B cell (primary cell): ENCODE measurements at regions not wholly inside any gene's neighbourhood (a gene's known extent, or its start where the extent isn't known, plus 50 kb on each side); places are given as distances from the start of the nearest gene placed in this dataset.
A peak's percentile ranks its signal among the peaks of the same experiment; 100 is the strongest.

Experiments used
- ATAC-seq: fragments of 200-7000 bp; cut with Tn5 transposase; one replicate; pipeline ENCODE4 v1.10.0; 2021; ENCODE audit warnings: low read depth, mild to moderate bottlenecking, moderate number of reproducible peaks, moderate library complexity
- CTCF ChIA-PET: fragments of 350-600 bp; sonication (Branson Sonifier 250); formaldehyde crosslinking; loops from one replicate; lab custom pipeline; 2021; ENCODE audit warnings: antibody characterized with exemption, inconsistent platforms; lab: Charles Lee
- POLR2A ChIA-PET: fragments of 350-600 bp; sonication (Branson Sonifier 250); formaldehyde crosslinking; loops from one replicate; lab custom pipeline; 2021; ENCODE audit warnings: antibody characterized with exemption; lab: Charles Lee
- DNase-seq: peaks from one replicate; pipeline ENCODE4 v3.0.0; 2013
- H2AFZ ChIP-seq: 2 replicates; pipeline ENCODE4 v1.6.1; 2012; ENCODE audit warnings: mild to moderate bottlenecking, low read depth, low read length; ENCODE audit not compliant: insufficient read depth, poor library complexity, severe bottlenecking
- H3K27ac ChIP-seq, 2 donors: 1 replicate in 1 of 2; 2 replicates in 1 of 2; pipeline ENCODE4 v1.5.1; 2012 to 2013; ENCODE audit warnings: low read length in 2 of 2, mild to moderate bottlenecking in 2 of 2, moderate library complexity in 1 of 2
- H3K27me3 ChIP-seq, 4 experiments: fragments of 200-600 bp in 1 of 4; sonication (generic) in 1 of 4; replicated peaks in 1 of 4; 1 replicate in 2 of 4; 2 replicates in 2 of 4; pipeline versions ENCODE4 v1.6.1 to v1.7.0; 2013 to 2016; ENCODE audit warnings: low read length in 3 of 4, mild to moderate bottlenecking in 2 of 4, mixed read lengths in 1 of 4, moderate library complexity in 1 of 4; ENCODE audit not compliant: insufficient read depth in 4 of 4, control insufficient read depth in 3 of 4; ENCODE audit errors: control extremely low read depth in 1 of 4
- H3K36me3 ChIP-seq, 2 experiments: replicated peaks in 1 of 2; 1 replicate in 1 of 2; 2 replicates in 1 of 2; pipeline versions ENCODE4 v1.6.1 to v1.7.1; 2013; ENCODE audit warnings: low read length in 1 of 2; ENCODE audit not compliant: insufficient read depth in 2 of 2, control insufficient read depth in 1 of 2; ENCODE audit errors: control extremely low read depth in 1 of 2, extremely low read depth in 1 of 2
- H3K4me1 ChIP-seq, 2 donors: fragments of 200-600 bp in 1 of 2; sonication (generic) in 1 of 2; 1 replicate in 1 of 2; 2 replicates in 1 of 2; pipeline versions ENCODE4 v1.5.1 to v1.6.1; 2013 to 2017; ENCODE audit warnings: low read length in 2 of 2; ENCODE audit not compliant: control insufficient read depth in 2 of 2, insufficient read depth in 2 of 2
- H3K4me2 ChIP-seq: replicated peaks from 2 replicates; pipeline ENCODE3; 2012; ENCODE audit warnings: mild to moderate bottlenecking, low read depth, low read length; ENCODE audit not compliant: poor library complexity, severe bottlenecking
- H3K4me3 ChIP-seq, 5 experiments: fragments of 200-600 bp in 1 of 5; sonication (generic) in 1 of 5; 1 replicate in 3 of 5; 2 replicates in 2 of 5; pipeline versions ENCODE4 v1.5.1 to v1.7.0; 2011 to 2016; ENCODE audit warnings: low read length in 4 of 5, mild to moderate bottlenecking in 4 of 5, low read depth in 2 of 5, control low read depth in 1 of 5, moderate library complexity in 1 of 5; ENCODE audit not compliant: insufficient read depth in 1 of 5; ENCODE audit errors: control extremely low read depth in 1 of 5, extremely low read depth in 1 of 5
- H3K79me2 ChIP-seq: fragments of 200-600 bp; sonication (generic); one replicate; pipeline ENCODE4 v1.6.0; 2016; ENCODE audit warnings: low read length; ENCODE audit not compliant: control insufficient read depth, insufficient read depth
- H3K9ac ChIP-seq: fragments of 200-600 bp; sonication (generic); 2 replicates; pipeline ENCODE4 v1.6.1; 2017; ENCODE audit warnings: mild to moderate bottlenecking, low read length, moderate library complexity
- H3K9me3 ChIP-seq, 3 donors: one replicate each; pipeline versions ENCODE4 v1.6.1 to v1.7.1; 2013; ENCODE audit warnings: low read length in 2 of 3; ENCODE audit not compliant: control insufficient read depth in 2 of 3, insufficient read depth in 1 of 3; ENCODE audit errors: control extremely low read depth in 1 of 3
- H4K20me1 ChIP-seq: 2 replicates; pipeline ENCODE4 v1.6.0; 2012; ENCODE audit warnings: mild to moderate bottlenecking, low read length; ENCODE audit not compliant: insufficient read depth, control insufficient read depth, poor library complexity, severe bottlenecking
- H3K27ac Mint-ChIP-seq: one replicate; pipeline ENCODE4 v1.8.0; 2021; ENCODE audit warnings: mixed read lengths
- H3K27me3 Mint-ChIP-seq: one replicate; pipeline ENCODE4 v1.8.0; 2021; ENCODE audit warnings: mixed read lengths
- H3K4me1 Mint-ChIP-seq: one replicate; pipeline ENCODE4 v1.8.0; 2021; ENCODE audit warnings: mixed read lengths
- H3K4me3 Mint-ChIP-seq: one replicate; pipeline ENCODE4 v1.8.0; 2021; ENCODE audit warnings: mixed read lengths
- H3K9me3 Mint-ChIP-seq: one replicate; pipeline ENCODE4 v1.8.0; 2022; ENCODE audit warnings: mixed read lengths; ENCODE audit not compliant: insufficient read depth
- EZH2 ChIP-seq: IDR thresholded peaks from 2 replicates; pipeline ENCODE4 v1.6.1; 2012; ENCODE audit warnings: borderline replicate concordance, low read depth, mild to moderate bottlenecking, moderate library complexity, low read length; ENCODE audit not compliant: insufficient read depth, poor library complexity, severe bottlenecking
- WGBS: methylation state at CpG from one replicate; pipeline ENCODE4 v1.1.5; 2013; ENCODE audit warnings: missing lambda C conversion rate; ENCODE audit not compliant: insufficient coverage; 5-methylcytosine and 5-hydroxymethylcytosine counted together
- intact Hi-C: fragments of 100-400 bp; cut with micrococcal nuclease; formaldehyde crosslinking; loops from one replicate; pipeline ENCODE4 v1.10.0; 2022
- TF ChIP-seq, protein P1 (sequence below): fragments of 200-600 bp; IDR thresholded peaks from one replicate; pipeline ENCODE4 v1.8.0; 2022; ENCODE audit warnings: antibody characterized with exemption, mild to moderate bottlenecking

DNA sequence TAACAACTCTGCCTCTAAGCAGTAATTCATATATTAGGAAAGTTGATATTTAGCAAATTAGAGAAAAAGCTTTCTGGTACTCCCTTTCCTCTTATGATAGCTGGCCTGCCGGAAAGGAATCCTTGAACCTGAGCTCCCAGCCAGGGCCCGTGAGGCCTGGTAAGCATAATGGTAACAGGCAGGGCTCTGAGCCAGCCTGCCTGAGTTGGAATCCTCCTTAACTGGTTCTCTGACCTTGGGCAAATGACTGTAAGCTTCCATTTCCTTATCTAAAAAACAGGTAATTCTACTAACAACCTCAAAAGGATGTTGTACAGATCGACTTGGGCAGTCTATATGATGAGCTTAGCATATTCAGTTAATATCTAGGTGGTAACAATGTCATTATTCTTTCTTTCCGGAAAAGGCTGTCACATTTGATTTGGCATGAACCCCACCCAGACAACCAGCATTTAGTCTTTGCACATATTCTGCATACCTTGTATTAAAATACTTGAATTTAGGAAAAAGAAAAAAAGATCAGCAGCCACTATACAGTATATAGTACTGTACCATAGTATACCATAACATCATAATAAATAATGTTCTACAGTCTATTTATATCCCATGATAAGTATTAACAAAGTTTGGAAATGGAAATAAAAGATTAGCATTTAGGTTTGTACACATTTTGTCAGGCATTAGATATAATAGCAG lies 55.7 kb upstream of the MAP3K1 start:
- H3K9me3 Mint-ChIP-seq = no peaks in the 10 kb centered on the region
- no peaks in the 10 kb centered on the region for H3K27me3 ChIP-seq
- H3K27ac Mint-ChIP-seq = no peak overlapping the region
- intact Hi-C loops = loop anchor here (2.0 kb wide), 1 partner anchor 13 kb away; no protein-coding TSS in a partner anchor
- H3K9ac ChIP-seq = no peak overlapping the region
- H3K4me3 Mint-ChIP-seq = no peak overlapping the region
- ChIA-PET CTCF (interaction anchor here (0.9 to 1.4 kb wide), 2 partner anchors 15 to 488 kb away, joined by 3 to 5 read pairs; no protein-coding TSS in a partner anchor), POLR2A (no interaction called here)
- no peak for DNase-seq
- no peak for ATAC-seq
- TF ChIP-seq, protein P1, sequence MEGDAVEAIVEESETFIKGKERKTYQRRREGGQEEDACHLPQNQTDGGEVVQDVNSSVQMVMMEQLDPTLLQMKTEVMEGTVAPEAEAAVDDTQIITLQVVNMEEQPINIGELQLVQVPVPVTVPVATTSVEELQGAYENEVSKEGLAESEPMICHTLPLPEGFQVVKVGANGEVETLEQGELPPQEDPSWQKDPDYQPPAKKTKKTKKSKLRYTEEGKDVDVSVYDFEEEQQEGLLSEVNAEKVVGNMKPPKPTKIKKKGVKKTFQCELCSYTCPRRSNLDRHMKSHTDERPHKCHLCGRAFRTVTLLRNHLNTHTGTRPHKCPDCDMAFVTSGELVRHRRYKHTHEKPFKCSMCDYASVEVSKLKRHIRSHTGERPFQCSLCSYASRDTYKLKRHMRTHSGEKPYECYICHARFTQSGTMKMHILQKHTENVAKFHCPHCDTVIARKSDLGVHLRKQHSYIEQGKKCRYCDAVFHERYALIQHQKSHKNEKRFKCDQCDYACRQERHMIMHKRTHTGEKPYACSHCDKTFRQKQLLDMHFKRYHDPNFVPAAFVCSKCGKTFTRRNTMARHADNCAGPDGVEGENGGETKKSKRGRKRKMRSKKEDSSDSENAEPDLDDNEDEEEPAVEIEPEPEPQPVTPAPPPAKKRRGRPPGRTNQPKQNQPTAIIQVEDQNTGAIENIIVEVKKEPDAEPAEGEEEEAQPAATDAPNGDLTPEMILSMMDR = no peak
- TF ChIP-seq EZH2 = no peak
- no peaks in the 10 kb centered on the region for H3K36me3 ChIP-seq
- H3K4me2 ChIP-seq = peak overlapping the region; percentile 13
- no peaks in the 10 kb centered on the region for H3K9me3 ChIP-seq
- no peak overlapping the region for H3K27ac ChIP-seq
- 80% methylated on average over 1 of the region's 4 CpGs for WGBS
- peak overlapping the region; percentile 37 for H2AFZ ChIP-seq
- H4K20me1 ChIP-seq = no peaks in the 10 kb centered on the region
- H3K79me2 ChIP-seq = peaks cover 3% of the 10 kb centered on the region
- peaks cover 48 to 60% of the 10 kb centered on the region in 2 donors for H3K4me1 ChIP-seq
- H3K4me3 ChIP-seq = no peak overlapping the region
- H3K27me3 Mint-ChIP-seq = no peaks in the 10 kb centered on the region
- H3K4me1 Mint-ChIP-seq = peaks cover 69% of the 10 kb centered on the region

DNA sequence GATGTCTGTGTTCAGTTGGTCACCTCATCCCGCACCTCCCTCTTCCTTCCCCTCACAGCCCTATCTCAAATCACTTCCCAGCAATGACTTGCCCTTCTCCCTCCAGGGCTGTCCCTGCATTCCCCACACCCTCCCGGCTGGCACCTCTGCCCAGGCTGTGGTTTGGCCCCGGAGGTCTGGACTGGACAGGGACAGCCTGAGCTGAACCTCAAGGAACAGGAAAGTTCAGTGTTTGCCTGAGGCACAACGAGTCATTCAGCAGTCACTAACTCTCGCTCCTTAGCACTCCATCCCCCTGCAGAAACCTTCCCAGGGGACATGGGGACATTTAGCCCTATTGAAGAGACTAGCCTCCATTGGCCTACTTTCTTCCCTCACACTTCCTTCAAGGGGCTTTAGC lies 58.3 kb upstream of the MAP3K1 start:
- ChIA-PET CTCF (interaction anchor here (0.5 kb wide), 1 partner anchor 30 kb away, joined by 4 read pairs; no protein-coding TSS in a partner anchor), POLR2A (interaction anchor here (1.4 kb wide), 1 partner anchor 20 kb away, joined by 4 read pairs; no protein-coding TSS in a partner anchor)
- Mint-ChIP-seq H3K27me3 (no peaks in the 10 kb centered on the region), H3K9me3 (peaks cover 5% of the 10 kb centered on the region), H3K4me3 (no peak overlapping the region), H3K4me1 (peaks cover 48% of the 10 kb centered on the region), H3K27ac (no peak overlapping the region)
- Histone ChIP-seq H3K36me3 (no peaks in the 10 kb centered on the region), H3K27ac (no peak overlapping the region), H3K9ac (no peak overlapping the region), H3K4me2 (no peak overlapping the region), H3K9me3 (peaks cover 0 to 4% (median 0%) of the 10 kb centered on the region in 3 donors), H3K27me3 (no peaks in the 10 kb centered on the region), H4K20me1 (no peaks in the 10 kb centered on the region), H3K79me2 (peaks cover 3% of the 10 kb centered on the region), H3K4me1 (peaks cover 32 to 37% of the 10 kb centered on the region in 2 donors), H3K4me3 (no peak overlapping the region), H2AFZ (no peak overlapping the region)
- no peak for DNase-seq
- intact Hi-C loops = no loop called here
- TF ChIP-seq, protein P1 = no peak
- TF ChIP-seq EZH2 = no peak
- 96% methylated on average over 4 of the region's 5 CpGs for WGBS
- no peak for ATAC-seq
